ENCODE measurements at regions not wholly inside any gene's neighbourhood (a gene's known extent, or its start where the extent isn't known, plus 50 kb on each side); places are given as distances from the start of the nearest gene placed in this dataset.
"Not testable (repeated sequence)": the region's sequence is repeated elsewhere in the genome, so short reads cannot be mapped to it uniquely, and the experiment has no call there.

GRCh38 chr5:54883374-54884194, 101.8 kb downstream of the ESM1 start:
- DNase-seq = peak; percentile 82

- peak; percentile 49 for DNase-seq
These were observed 102.6 kb downstream of the ESM1 start for GRCh38 chr5:54882841-54883240.

GRCh38 chr5:54882101-54882500, 103.3 kb downstream of the ESM1 start:
- no peak for DNase-seq

- no peak for DNase-seq
These were observed 103.9 kb downstream of the ESM1 start for GRCh38 chr5:54881286-54882005.

GRCh38 chr5:54876976-54877375, 108.4 kb downstream of the ESM1 start:
- DNase-seq = no peak

- no peak for DNase-seq
These were observed 108.8 kb downstream of the ESM1 start for GRCh38 chr5:54876556-54876955.

- no peak for DNase-seq
These were observed 110.9 kb downstream of the ESM1 start for GRCh38 chr5:54874337-54875021.

GRCh38 chr5:54873691-54874090, 111.7 kb downstream of the ESM1 start:
- no peak for DNase-seq

- DNase-seq = no peak
These were observed 112.6 kb downstream of the ESM1 start for GRCh38 chr5:54872810-54873209.

- no peak for DNase-seq
These were observed 115.1 kb downstream of the ESM1 start for GRCh38 chr5:54870271-54870670.

- DNase-seq = no peak
These were observed 115.7 kb downstream of the ESM1 start for GRCh38 chr5:54869691-54870090.

GRCh38 chr5:54868511-54869483, 116.6 kb downstream of the ESM1 start:
- no peak for DNase-seq

GRCh38 chr5:54867310-54867944, 118.0 kb downstream of the ESM1 start:
- DNase-seq = no peak

- DNase-seq = not testable (repeated sequence)
These were observed 120.4 kb downstream of the ESM1 start for GRCh38 chr5:54864911-54865515.

GRCh38 chr5:54862036-54862435, 123.4 kb downstream of the ESM1 start:
- DNase-seq = no peak

GRCh38 chr5:54861212-54861894, 124.0 kb downstream of the ESM1 start:
- DNase-seq = no peak

- no peak for DNase-seq
These were observed 125.1 kb downstream of the ESM1 start for GRCh38 chr5:54860321-54860720.

- DNase-seq = no peak
These were observed 126.1 kb downstream of the ESM1 start for GRCh38 chr5:54859316-54859715.

GRCh38 chr5:54854883-54855581, 130.4 kb downstream of the ESM1 start:
- no peak for DNase-seq

GRCh38 chr5:54852007-54852406, 133.4 kb downstream of the ESM1 start:
- no peak for DNase-seq
